Mesenchymal stem cell (in vitro differentiated cells and primary cell): ENCODE measurements at regions not wholly inside any gene's neighbourhood (a gene's known extent, or its start where the extent isn't known, plus 50 kb on each side); places are given as distances from the start of the nearest gene placed in this dataset.

Experiments
- DNase-seq: peaks from one replicate; pipeline ENCODE4 v3.0.0-alpha.2; 2013
- H2AFZ ChIP-seq: one replicate; pipeline ENCODE4 v1.6.1; 2013; ENCODE audit warnings: low read depth, mild to moderate bottlenecking, control low read depth, inconsistent platforms, low read length, moderate library complexity
- H2AK5ac ChIP-seq: 2 replicates; pipeline ENCODE4 v1.6.1; 2013; ENCODE audit warnings: low read length, moderate library complexity, mild to moderate bottlenecking, inconsistent platforms; ENCODE audit not compliant: severe bottlenecking
- H2BK120ac ChIP-seq: one replicate; pipeline ENCODE4 v1.6.1; 2013; ENCODE audit warnings: low read depth, mild to moderate bottlenecking, inconsistent platforms, low read length, moderate library complexity
- H2BK12ac ChIP-seq, 2 experiments: one replicate each; pipeline ENCODE4 v1.6.1; 2013; ENCODE audit warnings: inconsistent platforms in 2 of 2, low read length in 2 of 2, mild to moderate bottlenecking in 2 of 2, moderate library complexity in 2 of 2, control low read depth in 1 of 2
- H2BK15ac ChIP-seq: one replicate; pipeline ENCODE4 v1.6.1; 2013; ENCODE audit warnings: mild to moderate bottlenecking, low read depth, inconsistent platforms; ENCODE audit not compliant: poor library complexity, severe bottlenecking
- H2BK5ac ChIP-seq: 2 replicates; pipeline ENCODE4 v1.6.1; 2013; ENCODE audit warnings: low read depth, mild to moderate bottlenecking, low read length, control low read depth, inconsistent platforms; ENCODE audit not compliant: poor library complexity, severe bottlenecking
- H3K14ac ChIP-seq, 2 experiments: one replicate each; pipeline ENCODE4 v1.6.1; 2013; ENCODE audit warnings: inconsistent platforms in 2 of 2, low read length in 2 of 2, control low read depth in 1 of 2, mild to moderate bottlenecking in 1 of 2, moderate library complexity in 1 of 2
- H3K18ac ChIP-seq, 2 experiments: one replicate each; pipeline ENCODE4 v1.6.1; 2013; ENCODE audit warnings: inconsistent platforms in 2 of 2, low read length in 2 of 2, control low read depth in 1 of 2, low read depth in 1 of 2, mild to moderate bottlenecking in 1 of 2
- H3K23ac ChIP-seq, 2 experiments: one replicate each; pipeline ENCODE4 v1.6.1; 2013; ENCODE audit warnings: inconsistent platforms in 2 of 2, low read length in 2 of 2, mild to moderate bottlenecking in 2 of 2, moderate library complexity in 2 of 2, control low read depth in 1 of 2
- H3K27ac ChIP-seq: 2 replicates; pipeline ENCODE4 v1.5.1; 2013; ENCODE audit warnings: mild to moderate bottlenecking, moderate library complexity, low read length, control low read depth, inconsistent platforms; ENCODE audit not compliant: poor library complexity, severe bottlenecking
- H3K27me3 ChIP-seq, 2 experiments: 2 replicates each; pipeline versions ENCODE4 v1.6.1 to v1.7.0; 2013; ENCODE audit warnings: low read length in 2 of 2, mild to moderate bottlenecking in 2 of 2, moderate library complexity in 2 of 2, control low read depth in 1 of 2, inconsistent platforms in 1 of 2; ENCODE audit not compliant: control insufficient read depth in 1 of 2, insufficient read depth in 1 of 2
- H3K36me3 ChIP-seq, 2 experiments: 2 replicates each; pipeline versions ENCODE4 v1.6.1 to v1.7.0; 2013; ENCODE audit warnings: low read length in 2 of 2, control low read depth in 1 of 2, inconsistent platforms in 1 of 2, low read depth in 1 of 2, mild to moderate bottlenecking in 1 of 2; ENCODE audit not compliant: insufficient read depth in 2 of 2, control insufficient read depth in 1 of 2
- H3K4ac ChIP-seq, 2 experiments: one replicate each; pipeline ENCODE4 v1.6.1; 2013; ENCODE audit warnings: inconsistent platforms in 2 of 2, low read length in 2 of 2, mild to moderate bottlenecking in 2 of 2, moderate library complexity in 2 of 2, control low read depth in 1 of 2, low read depth in 1 of 2
- H3K4me1 ChIP-seq: 2 replicates; pipeline ENCODE4 v1.6.1; 2013; ENCODE audit warnings: low read depth, low read length, control low read depth; ENCODE audit not compliant: control insufficient read depth, insufficient read depth
- H3K4me2 ChIP-seq: 2 replicates; pipeline ENCODE4 v1.6.1; 2013; ENCODE audit warnings: low read length, mild to moderate bottlenecking, inconsistent platforms; ENCODE audit not compliant: poor library complexity, severe bottlenecking
- H3K4me3 ChIP-seq, 2 experiments: 2 replicates each; pipeline versions ENCODE4 v1.5.1 to v1.7.0; 2013; ENCODE audit warnings: low read length in 2 of 2, mild to moderate bottlenecking in 2 of 2, control low read depth in 1 of 2, low read depth in 1 of 2; ENCODE audit not compliant: insufficient read depth in 1 of 2
- H3K79me1 ChIP-seq: replicated peaks from 2 replicates; pipeline ENCODE4 v1.6.1; 2013; ENCODE audit warnings: mild to moderate bottlenecking, control low read depth, low read length, inconsistent platforms; ENCODE audit not compliant: poor library complexity, severe bottlenecking
- H3K9ac ChIP-seq: 2 replicates; pipeline ENCODE4 v1.7.0; 2013; ENCODE audit warnings: mild to moderate bottlenecking, low read length, moderate library complexity
- H3K9me3 ChIP-seq: 2 replicates; pipeline ENCODE4 v1.7.0; 2013; ENCODE audit warnings: mild to moderate bottlenecking, low read length; ENCODE audit not compliant: control insufficient read depth
- H4K8ac ChIP-seq: one replicate; pipeline ENCODE4 v1.6.1; 2013; ENCODE audit warnings: inconsistent platforms, mild to moderate bottlenecking, low read length, moderate library complexity
- H4K91ac ChIP-seq: one replicate; pipeline ENCODE4 v1.6.1; 2013; ENCODE audit warnings: mild to moderate bottlenecking, low read length, inconsistent platforms
- WGBS: methylation state at CpG from one replicate; pipeline ENCODE4 v1.1.7; 2013; ENCODE audit warnings: mixed read lengths; 5-methylcytosine and 5-hydroxymethylcytosine counted together

DNA sequence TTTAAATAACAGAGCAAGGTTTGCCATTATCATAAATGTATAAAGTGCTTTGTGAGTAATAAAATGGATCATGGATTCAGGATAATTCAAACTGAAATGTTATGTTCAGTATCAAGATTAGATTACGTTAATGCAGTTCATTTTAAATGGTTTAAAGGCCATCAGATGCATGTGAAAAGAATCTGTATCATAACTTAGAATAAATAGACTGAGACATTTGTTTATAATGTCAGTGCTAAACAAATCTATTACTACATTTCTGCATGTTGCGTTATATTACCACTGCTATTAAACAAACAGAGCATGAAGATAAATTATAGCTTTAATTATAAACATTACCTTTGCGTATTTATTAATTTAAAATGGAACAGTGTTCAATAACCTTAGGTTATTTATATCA lies 160.2 kb downstream of the TOX3 start:
- no peak overlapping the region for H3K14ac ChIP-seq
- WGBS: 20% methylated on average over 1 of the region's 3 CpGs
- no peak overlapping the region for H2AFZ ChIP-seq

DNA sequence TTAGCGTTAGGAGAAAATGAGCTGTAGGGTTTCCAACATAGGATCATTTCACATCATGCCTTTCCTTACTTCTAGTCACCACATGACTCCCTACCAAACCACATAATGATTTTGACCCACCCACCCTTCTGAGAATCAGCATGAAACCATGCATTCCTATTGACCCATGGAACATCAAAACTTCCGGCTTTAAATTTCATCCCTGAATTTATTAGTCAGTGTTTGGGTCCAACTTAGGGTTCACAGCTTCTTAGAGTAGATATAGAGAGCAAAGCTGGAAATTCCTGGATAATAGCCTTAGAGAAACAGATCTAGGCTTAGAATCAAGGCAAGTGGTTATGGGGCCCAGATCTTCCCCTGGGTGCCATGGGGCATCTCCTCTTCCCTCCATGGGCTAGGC lies 162.6 kb downstream of the TOX3 start:
- Histone ChIP-seq H4K8ac (no peak overlapping the region), H3K23ac (no peak overlapping the region), H3K4me3 (no peak overlapping the region), H3K4ac (no peak overlapping the region), H2BK12ac (no peak overlapping the region), H3K27me3 (no peaks in the 10 kb centered on the region), H2AFZ (no peak overlapping the region), H2BK5ac (no peak overlapping the region), H3K36me3 (no peaks in the 10 kb centered on the region), H4K91ac (no peak overlapping the region), H3K27ac (no peak overlapping the region), H2AK5ac (no peak overlapping the region), H3K9ac (no peak overlapping the region), H2BK120ac (no peak overlapping the region), H3K9me3 (no peaks in the 10 kb centered on the region), H3K14ac (no peak overlapping the region), H2BK15ac (no peak overlapping the region), H3K4me1 (no peaks in the 10 kb centered on the region), H3K18ac (no peak overlapping the region), H3K4me2 (no peak overlapping the region), H3K79me1 (no peaks in the 10 kb centered on the region)
- no peak for DNase-seq
- 96% methylated on average over 2 of the region's 2 CpGs for WGBS

More for the DNA sequence above, 160.2 kb downstream of the TOX3 start:
- Histone ChIP-seq H3K23ac (no peak overlapping the region), H3K4me1 (no peaks in the 10 kb centered on the region), H3K9me3 (no peaks in the 10 kb centered on the region), H3K36me3 (no peaks in the 10 kb centered on the region), H4K8ac (no peak overlapping the region), H2AK5ac (no peak overlapping the region), H3K27me3 (no peaks in the 10 kb centered on the region), H2BK120ac (no peak overlapping the region), H2BK12ac (no peak overlapping the region), H4K91ac (no peak overlapping the region), H3K4me2 (no peak overlapping the region), H3K9ac (no peak overlapping the region), H3K18ac (no peak overlapping the region), H2BK5ac (no peak overlapping the region), H2BK15ac (no peak overlapping the region), H3K79me1 (no peaks in the 10 kb centered on the region), H3K4me3 (no peak overlapping the region), H3K27ac (no peak overlapping the region), H3K4ac (no peak overlapping the region)
- no peak for DNase-seq

DNA sequence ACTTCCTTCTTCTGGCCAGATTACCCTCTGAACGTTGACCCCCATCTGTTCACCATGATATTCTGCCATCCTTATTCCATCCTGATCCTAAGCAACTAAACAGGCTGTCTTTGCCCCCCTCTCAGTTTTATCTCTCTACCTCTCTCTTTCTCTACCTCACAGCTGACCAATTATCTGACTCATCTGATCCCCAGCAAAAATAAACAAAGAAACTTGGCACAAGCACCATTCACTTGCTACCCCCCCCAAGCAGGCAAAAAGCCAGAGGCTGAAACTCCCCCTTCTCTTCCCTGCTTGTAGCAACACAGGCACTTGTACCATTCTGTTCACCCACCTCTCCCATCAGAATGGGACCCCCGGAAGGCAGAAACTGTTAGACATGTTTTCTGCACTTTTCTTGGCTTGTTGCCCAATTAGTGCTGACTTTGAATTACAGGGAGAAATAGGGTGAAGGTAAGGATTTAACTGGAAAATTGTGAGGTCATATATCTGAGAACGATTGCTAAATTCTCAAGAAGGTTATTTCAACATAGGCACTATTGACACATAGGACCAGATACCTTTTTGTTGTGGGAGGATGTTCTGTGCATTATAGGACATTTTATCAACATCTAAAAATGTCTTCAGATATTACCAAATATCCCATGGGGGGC lies 163.2 kb downstream of the TOX3 start:
- Histone ChIP-seq H3K36me3 (no peaks in the 10 kb centered on the region), H3K4me1 (no peaks in the 10 kb centered on the region), H3K27ac (no peak overlapping the region), H2BK12ac (no peak overlapping the region), H3K23ac (no peak overlapping the region), H3K14ac (no peak overlapping the region), H3K4me2 (no peak overlapping the region), H4K91ac (no peak overlapping the region), H3K4me3 (no peak overlapping the region), H3K9ac (no peak overlapping the region), H2AK5ac (no peak overlapping the region), H3K4ac (no peak overlapping the region), H2BK15ac (no peak overlapping the region), H2BK5ac (no peak overlapping the region), H3K9me3 (no peaks in the 10 kb centered on the region), H3K18ac (no peak overlapping the region), H2BK120ac (no peak overlapping the region), H3K27me3 (no peaks in the 10 kb centered on the region), H4K8ac (no peak overlapping the region), H3K79me1 (no peaks in the 10 kb centered on the region), H2AFZ (no peak overlapping the region)
- DNase-seq: no peak
- 69% methylated on average over 2 of the region's 3 CpGs for WGBS

DNA sequence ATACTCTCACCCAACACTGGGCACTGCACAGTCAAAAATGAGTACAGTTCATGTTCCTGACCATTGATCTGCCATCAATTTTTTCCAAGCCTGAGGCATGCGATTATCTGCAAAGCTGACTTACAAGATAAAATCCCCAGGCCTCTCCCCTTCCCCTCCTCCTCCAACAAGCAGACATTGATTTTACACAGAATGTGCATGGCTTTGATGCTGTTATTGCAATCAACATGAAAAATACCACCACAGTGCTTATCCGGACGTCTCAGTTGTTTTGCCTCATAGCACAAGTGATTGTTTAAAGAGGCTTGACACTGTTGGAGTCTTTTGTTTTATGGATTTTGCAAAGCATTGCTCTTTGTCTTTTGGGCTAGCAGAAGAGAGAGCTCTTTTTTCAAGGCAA lies 163.8 kb downstream of the TOX3 start:
- no peaks in the 10 kb centered on the region for H3K9me3 ChIP-seq
- no peak overlapping the region for H3K14ac ChIP-seq
- H4K91ac ChIP-seq: no peak overlapping the region
- H3K27me3 ChIP-seq: no peaks in the 10 kb centered on the region
- no peak overlapping the region for H2AFZ ChIP-seq
- no peak overlapping the region for H3K4me2 ChIP-seq
- 31% methylated on average over 2 of the region's 3 CpGs for WGBS
- H2BK12ac ChIP-seq: no peak overlapping the region
- H3K79me1 ChIP-seq: no peaks in the 10 kb centered on the region
- no peaks in the 10 kb centered on the region for H3K36me3 ChIP-seq
- no peak overlapping the region for H3K4ac ChIP-seq
- H2BK15ac ChIP-seq: no peak overlapping the region
- DNase-seq: no peak
- H3K27ac ChIP-seq: no peak overlapping the region
- H3K4me1 ChIP-seq: no peaks in the 10 kb centered on the region
- no peak overlapping the region for H4K8ac ChIP-seq
- no peak overlapping the region for H2AK5ac ChIP-seq
- no peak overlapping the region for H3K18ac ChIP-seq
- no peak overlapping the region for H2BK5ac ChIP-seq
- no peak overlapping the region for H2BK120ac ChIP-seq
- no peak overlapping the region for H3K4me3 ChIP-seq
- no peak overlapping the region for H3K9ac ChIP-seq
- H3K23ac ChIP-seq: no peak overlapping the region
